ENCODE measurements at regions not wholly inside any gene's neighbourhood (a gene's known extent, or its start where the extent isn't known, plus 50 kb on each side); places are given as distances from the start of the nearest gene placed in this dataset.
"Not testable (repeated sequence)": the region's sequence is repeated elsewhere in the genome, so short reads cannot be mapped to it uniquely, and the experiment has no call there.

DNA sequence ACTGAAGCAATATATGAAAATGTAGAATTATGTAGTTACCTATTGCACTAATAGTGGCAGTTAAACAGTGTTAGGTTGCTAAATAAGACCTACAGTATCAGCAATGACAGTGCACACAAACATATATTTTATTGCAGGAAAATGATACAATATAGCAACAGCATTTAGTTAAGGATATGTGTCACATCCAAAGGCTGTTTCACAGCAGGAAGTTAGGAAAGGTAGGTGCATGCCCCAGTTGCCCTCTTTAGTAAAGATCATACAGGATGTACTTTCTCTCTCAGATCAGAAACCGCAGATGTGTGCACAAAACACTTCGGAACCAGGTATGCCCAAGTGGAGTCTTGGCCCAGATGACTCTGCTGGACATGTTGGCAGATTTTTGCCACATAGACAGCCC, 444.1 kb downstream of the XIRP2 start:
- intact Hi-C loops (cut with micrococcal nuclease): no loop called here
- no peak overlapping the region for H3K27ac Mint-ChIP-seq
- no peak overlapping the region for H2AFZ ChIP-seq (ENCODE audit: insufficient read depth, low read depth, low read length, poor library complexity, severe bottlenecking)
- TF ChIP-seq, protein P1, sequence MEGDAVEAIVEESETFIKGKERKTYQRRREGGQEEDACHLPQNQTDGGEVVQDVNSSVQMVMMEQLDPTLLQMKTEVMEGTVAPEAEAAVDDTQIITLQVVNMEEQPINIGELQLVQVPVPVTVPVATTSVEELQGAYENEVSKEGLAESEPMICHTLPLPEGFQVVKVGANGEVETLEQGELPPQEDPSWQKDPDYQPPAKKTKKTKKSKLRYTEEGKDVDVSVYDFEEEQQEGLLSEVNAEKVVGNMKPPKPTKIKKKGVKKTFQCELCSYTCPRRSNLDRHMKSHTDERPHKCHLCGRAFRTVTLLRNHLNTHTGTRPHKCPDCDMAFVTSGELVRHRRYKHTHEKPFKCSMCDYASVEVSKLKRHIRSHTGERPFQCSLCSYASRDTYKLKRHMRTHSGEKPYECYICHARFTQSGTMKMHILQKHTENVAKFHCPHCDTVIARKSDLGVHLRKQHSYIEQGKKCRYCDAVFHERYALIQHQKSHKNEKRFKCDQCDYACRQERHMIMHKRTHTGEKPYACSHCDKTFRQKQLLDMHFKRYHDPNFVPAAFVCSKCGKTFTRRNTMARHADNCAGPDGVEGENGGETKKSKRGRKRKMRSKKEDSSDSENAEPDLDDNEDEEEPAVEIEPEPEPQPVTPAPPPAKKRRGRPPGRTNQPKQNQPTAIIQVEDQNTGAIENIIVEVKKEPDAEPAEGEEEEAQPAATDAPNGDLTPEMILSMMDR (IDR thresholded peaks at IDR 0.05): no peak
- H3K36me3 Mint-ChIP-seq: no peaks in the 10 kb centered on the region
- no peak overlapping the region for H3K4me3 ChIP-seq (replicated peaks in 1 of 3; ENCODE audit: low read depth in 2 of 3, low read length in 3 of 3)
- no peak for DNase-seq
- no peaks in the 10 kb centered on the region for H4K20me1 ChIP-seq (ENCODE audit: insufficient read depth, low read length)
- WGBS (ENCODE audit: insufficient coverage): 100% methylated on average over 2 of the region's 2 CpGs
- no peaks in the 10 kb centered on the region for H3K27me3 ChIP-seq (ENCODE audit: control insufficient read depth in 2 of 2, insufficient read depth in 2 of 2, low read length in 2 of 2)
- H3K79me2 ChIP-seq (ENCODE audit: insufficient read depth, low read length): no peaks in the 10 kb centered on the region
- no peak overlapping the region for H3K27ac ChIP-seq (ENCODE audit: low read depth in 1 of 2, low read length in 2 of 2)
- no peak overlapping the region for H3K9ac ChIP-seq (ENCODE audit: insufficient read depth, low read length, poor library complexity, severe bottlenecking)
- H3K9me3 ChIP-seq (replicated peaks in 1 of 2; ENCODE audit: control insufficient read depth in 1 of 2, insufficient read depth in 1 of 2, low read length in 2 of 2): peaks cover 0 to 5% of the 10 kb centered on the region in 2 donors
- H3K4me3 Mint-ChIP-seq: no peak overlapping the region
- no peaks in the 10 kb centered on the region for H3K36me3 ChIP-seq (replicated peaks in 1 of 2; ENCODE audit: control insufficient read depth in 1 of 2, insufficient read depth in 2 of 2, low read length in 2 of 2)
- H3K4me1 Mint-ChIP-seq: no peaks in the 10 kb centered on the region
- H3K27me3 Mint-ChIP-seq (ENCODE audit: low read depth in 3 of 3): peaks cover 0 to 1% (median 0%) of the 10 kb centered on the region in 3 donors
- H3K9me3 Mint-ChIP-seq: peaks cover 0 to 7% (median 4%) of the 10 kb centered on the region in 7 donors
- no peak overlapping the region for H3K4me2 ChIP-seq (replicated peaks; ENCODE audit: extremely low read depth, low read length, poor library complexity, severe bottlenecking)
- no peaks in the 10 kb centered on the region for H3K4me1 ChIP-seq (ENCODE audit: control insufficient read depth in 1 of 2, insufficient read depth in 2 of 2, low read length in 2 of 2)

- peaks cover 0 to 5% of the 10 kb centered on the region in 2 donors for H3K9me3 ChIP-seq (replicated peaks in 1 of 2; ENCODE audit: control insufficient read depth in 1 of 2, insufficient read depth in 1 of 2, low read length in 2 of 2)
- no peak overlapping the region for H3K27ac ChIP-seq (ENCODE audit: low read depth in 1 of 2, low read length in 2 of 2)
- H3K4me3 Mint-ChIP-seq: no peak overlapping the region
- no peaks in the 10 kb centered on the region for H3K36me3 ChIP-seq (replicated peaks in 1 of 2; ENCODE audit: control insufficient read depth in 1 of 2, insufficient read depth in 2 of 2, low read length in 2 of 2)
- H2AFZ ChIP-seq (ENCODE audit: insufficient read depth, low read depth, low read length, poor library complexity, severe bottlenecking): no peak overlapping the region
- H3K4me2 ChIP-seq (replicated peaks; ENCODE audit: extremely low read depth, low read length, poor library complexity, severe bottlenecking): no peak overlapping the region
- peaks cover 0 to 1% (median 0%) of the 10 kb centered on the region in 3 donors for H3K27me3 Mint-ChIP-seq (ENCODE audit: low read depth in 3 of 3)
- no peak overlapping the region for H3K27ac Mint-ChIP-seq
- DNase-seq: no peak
- H3K36me3 Mint-ChIP-seq: no peaks in the 10 kb centered on the region
- no peaks in the 10 kb centered on the region for H3K4me1 ChIP-seq (ENCODE audit: control insufficient read depth in 1 of 2, insufficient read depth in 2 of 2, low read length in 2 of 2)
- H3K9ac ChIP-seq (ENCODE audit: insufficient read depth, low read length, poor library complexity, severe bottlenecking): no peak overlapping the region
- no peak overlapping the region for H3K4me3 ChIP-seq (replicated peaks in 1 of 3; ENCODE audit: low read depth in 2 of 3, low read length in 3 of 3)
- TF ChIP-seq, protein P1 (IDR thresholded peaks at IDR 0.05): no peak
- H3K27me3 ChIP-seq (ENCODE audit: control insufficient read depth in 2 of 2, insufficient read depth in 2 of 2, low read length in 2 of 2): no peaks in the 10 kb centered on the region
- H3K79me2 ChIP-seq (ENCODE audit: insufficient read depth, low read length): no peaks in the 10 kb centered on the region
- 88% methylated on average over 3 of the region's 5 CpGs for WGBS (ENCODE audit: insufficient coverage)
- intact Hi-C loops (cut with micrococcal nuclease): no loop called here
- H3K9me3 Mint-ChIP-seq: peaks cover 0 to 8% (median 4%) of the 10 kb centered on the region in 7 donors
- no peaks in the 10 kb centered on the region for H4K20me1 ChIP-seq (ENCODE audit: insufficient read depth, low read length)
- H3K4me1 Mint-ChIP-seq: no peaks in the 10 kb centered on the region
Observed at GRCh38 chr2:167331636-167332232, 443.5 kb downstream of the XIRP2 start.

DNA sequence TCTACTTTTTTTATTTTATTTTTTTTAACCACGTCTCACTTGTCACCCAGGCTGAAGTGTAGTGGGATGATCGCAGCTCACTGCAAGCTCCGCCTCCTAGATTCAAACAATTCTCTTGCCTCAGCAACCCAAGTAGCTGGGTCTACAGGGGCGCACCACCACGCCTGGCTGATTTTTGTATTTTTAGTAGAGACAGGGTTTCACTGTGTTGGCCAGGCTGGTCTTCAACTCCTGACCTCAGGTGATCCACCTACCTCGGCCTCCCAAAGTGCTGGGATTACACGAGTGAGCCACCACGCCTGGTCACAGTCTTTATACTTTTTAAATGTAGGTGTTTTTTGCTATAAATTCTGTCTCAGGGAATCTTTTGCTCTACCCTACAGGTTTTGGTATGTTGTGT, 440.5 kb downstream of the XIRP2 start:
- H3K4me3 ChIP-seq (replicated peaks in 1 of 3; ENCODE audit: low read depth in 2 of 3, low read length in 3 of 3); H3K4me1 Mint-ChIP-seq; H3K4me2 ChIP-seq (replicated peaks; ENCODE audit: extremely low read depth, low read length, poor library complexity, severe bottlenecking); H4K20me1 ChIP-seq (ENCODE audit: insufficient read depth, low read length); H3K4me1 ChIP-seq (ENCODE audit: control insufficient read depth in 1 of 2, insufficient read depth in 2 of 2, low read length in 2 of 2); H3K9me3 ChIP-seq (replicated peaks in 1 of 2; ENCODE audit: control insufficient read depth in 1 of 2, insufficient read depth in 1 of 2, low read length in 2 of 2); H3K4me3 Mint-ChIP-seq; DNase-seq; H3K79me2 ChIP-seq (ENCODE audit: insufficient read depth, low read length); H3K36me3 Mint-ChIP-seq; intact Hi-C loops (cut with micrococcal nuclease); H3K27me3 ChIP-seq (ENCODE audit: control insufficient read depth in 2 of 2, insufficient read depth in 2 of 2, low read length in 2 of 2); H3K36me3 ChIP-seq (replicated peaks in 1 of 2; ENCODE audit: control insufficient read depth in 1 of 2, insufficient read depth in 2 of 2, low read length in 2 of 2); H3K27ac ChIP-seq (ENCODE audit: low read depth in 1 of 2, low read length in 2 of 2); H3K9ac ChIP-seq (ENCODE audit: insufficient read depth, low read length, poor library complexity, severe bottlenecking); H3K27me3 Mint-ChIP-seq (ENCODE audit: low read depth in 3 of 3); H2AFZ ChIP-seq (ENCODE audit: insufficient read depth, low read depth, low read length, poor library complexity, severe bottlenecking): not testable (repeated sequence)
- peak overlapping the region in 1 of 7 donors; percentile 24 for H3K27ac Mint-ChIP-seq
- no CpG with 5 or more reads among the region's 8 CpGs for WGBS (ENCODE audit: insufficient coverage)
- H3K9me3 Mint-ChIP-seq: peaks cover 0 to 12% (median 6%) of the 10 kb centered on the region in 7 donors

All from CD14-positive monocyte (primary cell).